Activated CD4-positive, alpha-beta T cell treated with anti-CD3 and anti-CD28 coated beads for 36 hours (primary cell): ENCODE measurements at regions not wholly inside any gene's neighbourhood (a gene's known extent, or its start where the extent isn't known, plus 50 kb on each side); places are given as distances from the start of the nearest gene placed in this dataset.

Experiments
- ATAC-seq: fragments of 200-7000 bp; cut with Tn5 transposase; one replicate; pipeline ENCODE4 v1.10.0; 2021; ENCODE audit warnings: mild to moderate bottlenecking, moderate library complexity
- CTCF ChIA-PET: fragments of 350-600 bp; sonication (Branson Sonifier 250); formaldehyde crosslinking; loops from one replicate; lab custom pipeline; 2021; ENCODE audit warnings: antibody characterized with exemption; lab: Charles Lee
- POLR2A ChIA-PET: fragments of 350-600 bp; sonication (Branson Sonifier 250); formaldehyde crosslinking; loops from one replicate; lab custom pipeline; 2021; ENCODE audit warnings: antibody characterized with exemption, inconsistent platforms; lab: Charles Lee
- DNase-seq: peaks from one replicate; pipeline ENCODE4 v3.0.0-alpha.2; 2020
- H3K27ac Mint-ChIP-seq: one replicate; pipeline ENCODE4 v1.8.0; 2021; ENCODE audit warnings: mixed read lengths
- H3K27me3 Mint-ChIP-seq: one replicate; pipeline ENCODE4 v1.8.0; 2021; ENCODE audit warnings: mixed read lengths
- H3K36me3 Mint-ChIP-seq: one replicate; pipeline ENCODE4 v1.8.0; 2021; ENCODE audit warnings: low read depth, mixed read lengths
- H3K4me1 Mint-ChIP-seq: one replicate; pipeline ENCODE4 v1.8.0; 2021; ENCODE audit warnings: mixed read lengths
- H3K4me3 Mint-ChIP-seq: one replicate; pipeline ENCODE4 v1.8.0; 2021; ENCODE audit warnings: mild to moderate bottlenecking, moderate library complexity, mixed read lengths
- H3K9me3 Mint-ChIP-seq: one replicate; pipeline ENCODE4 v1.8.0; 2021; ENCODE audit warnings: low read depth, mixed read lengths
- intact Hi-C, 2 experiments: fragments of 100-400 bp; cut with DNase I in 1 of 2; cut with micrococcal nuclease in 1 of 2; formaldehyde crosslinking; loops; one replicate each; pipeline versions ENCODE4 v1.14.2 to v1.15.1; 2022 to 2024; cut with DNase I, micrococcal nuclease

- DNase-seq, result no peak
- CTCF ChIA-PET, result interaction anchor here (0.9 to 1.0 kb wide), 2 partner anchors 10 to 11 kb away, joined by 3 to 4 read pairs; no protein-coding TSS in a partner anchor
- POLR2A ChIA-PET, result no interaction called here
These were observed 302.7 kb upstream of the KCNMB2 start for GRCh38 chr3:178233371-178234071.

GRCh38 chr3:178236555-178237277, 299.5 kb upstream of the KCNMB2 start:
- intact Hi-C loops, result no loop called here
- H3K27me3 Mint-ChIP-seq, result no peaks in the 10 kb centered on the region
- H3K9me3 Mint-ChIP-seq, result no peaks in the 10 kb centered on the region
- no peak for ATAC-seq
- ChIA-PET POLR2A (no interaction called here), CTCF (no interaction called here)
- H3K36me3 Mint-ChIP-seq, result no peaks in the 10 kb centered on the region
- H3K27ac Mint-ChIP-seq, result no peak overlapping the region
- DNase-seq, result no peak
- H3K4me1 Mint-ChIP-seq, result no peaks in the 10 kb centered on the region
- H3K4me3 Mint-ChIP-seq, result no peak overlapping the region

More at GRCh38 chr3:178233371-178234071, 302.7 kb upstream of the KCNMB2 start:
- H3K9me3 Mint-ChIP-seq, result peaks cover 7% of the 10 kb centered on the region
- peaks cover 4% of the 10 kb centered on the region for H3K36me3 Mint-ChIP-seq
- H3K4me1 Mint-ChIP-seq, result no peaks in the 10 kb centered on the region
- no peaks in the 10 kb centered on the region for H3K27me3 Mint-ChIP-seq
- ATAC-seq, result no peak
- H3K27ac Mint-ChIP-seq, result no peak overlapping the region
- no peak overlapping the region for H3K4me3 Mint-ChIP-seq
- intact Hi-C loops, result no loop called here

- intact Hi-C loops, result no loop called here
- Mint-ChIP-seq H3K27me3 (no peaks in the 10 kb centered on the region), H3K9me3 (no peaks in the 10 kb centered on the region), H3K36me3 (no peaks in the 10 kb centered on the region), H3K4me3 (no peak overlapping the region), H3K27ac (no peak overlapping the region), H3K4me1 (no peaks in the 10 kb centered on the region)
- DNase-seq (no peak), ATAC-seq (no peak)
- ChIA-PET POLR2A (no interaction called here), CTCF (no interaction called here)
These were observed 298.1 kb upstream of the KCNMB2 start for GRCh38 chr3:178238179-178238578.

- CTCF ChIA-PET, result interaction anchor here (1.3 kb wide), 1 partner anchor 12 kb away, joined by 4 read pairs; no protein-coding TSS in a partner anchor
- ATAC-seq (no peak), DNase-seq (no peak)
- intact Hi-C loops, result no loop called here
- H3K4me3 Mint-ChIP-seq, result no peak overlapping the region
- no peaks in the 10 kb centered on the region for H3K36me3 Mint-ChIP-seq
- H3K9me3 Mint-ChIP-seq, result no peaks in the 10 kb centered on the region
- no peaks in the 10 kb centered on the region for H3K4me1 Mint-ChIP-seq
- no peak overlapping the region for H3K27ac Mint-ChIP-seq
- POLR2A ChIA-PET, result no interaction called here
- H3K27me3 Mint-ChIP-seq, result no peaks in the 10 kb centered on the region
These were observed 291.2 kb upstream of the KCNMB2 start for GRCh38 chr3:178244733-178245709.

- Mint-ChIP-seq H3K27me3 (peaks cover 5% of the 10 kb centered on the region), H3K9me3 (peaks cover 2% of the 10 kb centered on the region), H3K4me3 (no peak overlapping the region), H3K36me3 (no peaks in the 10 kb centered on the region), H3K4me1 (no peaks in the 10 kb centered on the region), H3K27ac (no peak overlapping the region)
- ChIA-PET POLR2A (no interaction called here), CTCF (no interaction called here)
- no peak for DNase-seq
- intact Hi-C loops, result no loop called here
- no peak for ATAC-seq
These were observed 290.2 kb upstream of the KCNMB2 start for GRCh38 chr3:178246004-178246403.

- DNase-seq (no peak), ATAC-seq (no peak)
- H3K4me1 Mint-ChIP-seq, result no peaks in the 10 kb centered on the region
- POLR2A ChIA-PET, result no interaction called here
- H3K36me3 Mint-ChIP-seq, result no peaks in the 10 kb centered on the region
- H3K4me3 Mint-ChIP-seq, result no peak overlapping the region
- peaks cover 2% of the 10 kb centered on the region for H3K9me3 Mint-ChIP-seq
- CTCF ChIA-PET, result no interaction called here
- H3K27ac Mint-ChIP-seq, result no peak overlapping the region
- H3K27me3 Mint-ChIP-seq, result peaks cover 4% of the 10 kb centered on the region
- intact Hi-C loops, result no loop called here
These were observed 280.9 kb upstream of the KCNMB2 start for GRCh38 chr3:178255315-178255714.

- Mint-ChIP-seq H3K4me1 (no peaks in the 10 kb centered on the region), H3K4me3 (no peak overlapping the region), H3K27ac (no peak overlapping the region), H3K9me3 (no peaks in the 10 kb centered on the region), H3K36me3 (no peaks in the 10 kb centered on the region), H3K27me3 (no peaks in the 10 kb centered on the region)
- ATAC-seq, result no peak
- no peak for DNase-seq
- intact Hi-C loops, result no loop called here
- CTCF ChIA-PET, result no interaction called here
- POLR2A ChIA-PET, result no interaction called here
These were observed 278.7 kb upstream of the KCNMB2 start for GRCh38 chr3:178257491-178257890.

- H3K9me3 Mint-ChIP-seq, result no peaks in the 10 kb centered on the region
- intact Hi-C loops, result no loop called here
- POLR2A ChIA-PET, result no interaction called here
- no peaks in the 10 kb centered on the region for H3K27me3 Mint-ChIP-seq
- H3K36me3 Mint-ChIP-seq, result no peaks in the 10 kb centered on the region
- H3K4me3 Mint-ChIP-seq, result no peak overlapping the region
- H3K4me1 Mint-ChIP-seq, result no peaks in the 10 kb centered on the region
- CTCF ChIA-PET, result no interaction called here
- no peak overlapping the region for H3K27ac Mint-ChIP-seq
- DNase-seq, result no peak
- ATAC-seq, result no peak
These were observed 278.1 kb upstream of the KCNMB2 start for GRCh38 chr3:178258121-178258520.

GRCh38 chr3:178259703-178260102, 276.5 kb upstream of the KCNMB2 start:
- H3K9me3 Mint-ChIP-seq, result no peaks in the 10 kb centered on the region
- CTCF ChIA-PET, result no interaction called here
- intact Hi-C loops, result no loop called here
- DNase-seq (no peak), ATAC-seq (no peak)
- POLR2A ChIA-PET, result no interaction called here
- H3K36me3 Mint-ChIP-seq, result no peaks in the 10 kb centered on the region
- H3K4me1 Mint-ChIP-seq, result no peaks in the 10 kb centered on the region
- no peak overlapping the region for H3K27ac Mint-ChIP-seq
- no peak overlapping the region for H3K4me3 Mint-ChIP-seq
- H3K27me3 Mint-ChIP-seq, result no peaks in the 10 kb centered on the region

GRCh38 chr3:178260887-178261565, 275.2 kb upstream of the KCNMB2 start:
- H3K4me3 Mint-ChIP-seq, result no peak overlapping the region
- no peaks in the 10 kb centered on the region for H3K9me3 Mint-ChIP-seq
- ATAC-seq (no peak), DNase-seq (no peak)
- H3K4me1 Mint-ChIP-seq, result no peaks in the 10 kb centered on the region
- ChIA-PET POLR2A (no interaction called here), CTCF (no interaction called here)
- H3K36me3 Mint-ChIP-seq, result no peaks in the 10 kb centered on the region
- no peak overlapping the region for H3K27ac Mint-ChIP-seq
- no peaks in the 10 kb centered on the region for H3K27me3 Mint-ChIP-seq
- intact Hi-C loops, result no loop called here

- ChIA-PET POLR2A (no interaction called here), CTCF (no interaction called here)
- H3K27me3 Mint-ChIP-seq, result no peaks in the 10 kb centered on the region
- H3K4me1 Mint-ChIP-seq, result no peaks in the 10 kb centered on the region
- H3K4me3 Mint-ChIP-seq, result no peak overlapping the region
- no peak overlapping the region for H3K27ac Mint-ChIP-seq
- intact Hi-C loops, result no loop called here
- no peak for ATAC-seq
- DNase-seq, result no peak
- H3K36me3 Mint-ChIP-seq, result no peaks in the 10 kb centered on the region
- H3K9me3 Mint-ChIP-seq, result no peaks in the 10 kb centered on the region
These were observed 272.9 kb upstream of the KCNMB2 start for GRCh38 chr3:178263236-178263916.
